Keratinocyte (primary cell): ENCODE measurements at regions not wholly inside any gene's neighbourhood (a gene's known extent, or its start where the extent isn't known, plus 50 kb on each side); places are given as distances from the start of the nearest gene placed in this dataset.

Experiments used
- DNase-seq: peaks from one replicate; pipeline ENCODE4 v3.0.0-alpha.2; 2011; ENCODE audit warnings: low read depth, missing footprints, low spot score
- FAIRE-seq: peaks from 2 replicates; lab custom pipeline; 2011; peaks lifted over from hg19 to GRCh38; lab: Jason Lieb, UNC
- H2AFZ ChIP-seq: 2 replicates; pipeline ENCODE4 v1.6.0; 2012; ENCODE audit warnings: low read length, control low read depth, inconsistent platforms; ENCODE audit not compliant: control insufficient read depth
- H3K27ac ChIP-seq: 2 replicates; pipeline ENCODE4 v1.5.1; 2011; ENCODE audit warnings: low read length; ENCODE audit not compliant: control insufficient read depth, insufficient read depth
- H3K27me3 ChIP-seq: 3 replicates; pipeline ENCODE4 v1.6.0; 2011; ENCODE audit warnings: low read length; ENCODE audit not compliant: control insufficient read depth, insufficient read depth; ENCODE audit errors: extremely low read depth
- H3K36me3 ChIP-seq, 2 experiments: 2 replicates in 1 of 2; 3 replicates in 1 of 2; pipeline ENCODE4 v1.5.1; 2011; ENCODE audit warnings: low read length in 2 of 2, mild to moderate bottlenecking in 1 of 2; ENCODE audit not compliant: control insufficient read depth in 2 of 2, insufficient read depth in 2 of 2; ENCODE audit errors: extremely low read depth in 1 of 2
- H3K4me1 ChIP-seq: 3 replicates; pipeline ENCODE4 v1.5.1; 2011; ENCODE audit warnings: low read length; ENCODE audit not compliant: control insufficient read depth, insufficient read depth; ENCODE audit errors: extremely low read depth
- H3K4me2 ChIP-seq: 3 replicates; pipeline ENCODE4 v1.6.0; 2011; ENCODE audit warnings: low read depth, low read length; ENCODE audit not compliant: control insufficient read depth, insufficient read depth; ENCODE audit errors: extremely low read depth
- H3K4me3 ChIP-seq, 3 experiments: fragments of 200-600 bp in 1 of 3; sonication (generic) in 1 of 3; 2 replicates in 2 of 3; 3 replicates in 1 of 3; pipeline ENCODE4 v1.5.1; 2011 to 2016; ENCODE audit warnings: low read length in 3 of 3, mild to moderate bottlenecking in 3 of 3, control low read depth in 2 of 3, inconsistent platforms in 1 of 3, low read depth in 1 of 3, mixed read lengths in 1 of 3, mixed run types in 1 of 3, moderate library complexity in 1 of 3; ENCODE audit not compliant: control insufficient read depth in 2 of 3, insufficient read depth in 2 of 3; ENCODE audit errors: extremely low read depth in 1 of 3
- H3K79me2 ChIP-seq: 2 replicates; pipeline ENCODE4 v1.6.0; 2012; ENCODE audit warnings: low read length; ENCODE audit not compliant: control insufficient read depth, insufficient read depth
- H3K9ac ChIP-seq: 3 replicates; pipeline ENCODE4 v1.6.0; 2011; ENCODE audit warnings: low read length; ENCODE audit not compliant: control insufficient read depth, insufficient read depth; ENCODE audit errors: extremely low read depth
- H3K9me1 ChIP-seq: 3 replicates; pipeline ENCODE4 v1.6.0; 2011; ENCODE audit warnings: low read length; ENCODE audit not compliant: control insufficient read depth, insufficient read depth; ENCODE audit errors: extremely low read depth
- H3K9me3 ChIP-seq: 2 replicates; pipeline ENCODE4 v1.5.1; 2012; ENCODE audit warnings: low read depth, low read length; ENCODE audit not compliant: control insufficient read depth
- H4K20me1 ChIP-seq: 3 replicates; pipeline ENCODE4 v1.6.0; 2011; ENCODE audit warnings: low read length; ENCODE audit not compliant: control insufficient read depth, insufficient read depth; ENCODE audit errors: extremely low read depth
- CTCF ChIP-seq, 3 experiments: IDR thresholded peaks in 1 of 3; conservative IDR thresholded peaks in 1 of 3; optimal IDR thresholded peaks in 1 of 3; 2 replicates in 2 of 3; 3 replicates in 1 of 3; pipeline versions ENCODE3 to v1.5.1; 2011; ENCODE audit warnings: low read length in 3 of 3, mild to moderate bottlenecking in 3 of 3, moderate library complexity in 2 of 3, control low read depth in 1 of 3, inconsistent platforms in 1 of 3; ENCODE audit not compliant: insufficient read depth in 2 of 3; ENCODE audit errors: extremely low read depth in 1 of 3
- EZH2 ChIP-seq: IDR thresholded peaks from one replicate; pipeline ENCODE4 v1.6.1; 2012; ENCODE audit warnings: inconsistent platforms, mild to moderate bottlenecking, low read length, moderate library complexity
- dilution Hi-C: fragments of 300-500 bp; cut with MboI; formaldehyde crosslinking; loops from one replicate; pipeline ENCODE4 v1.7.0; 2020; ENCODE audit warnings: low sequenced_read_pairs; ENCODE audit not compliant: extremely low pct_ligation_motif_present

GRCh38 chr14:65934070-65934435, 521.5 kb downstream of the FUT8 start:
- H3K36me3 ChIP-seq, result no peaks in the 10 kb centered on the region
- dilution Hi-C loops, result no loop called here
- no peaks in the 10 kb centered on the region for H4K20me1 ChIP-seq
- no peaks in the 10 kb centered on the region for H3K4me1 ChIP-seq
- FAIRE-seq (no peak), DNase-seq (no peak)
- no peak overlapping the region for H3K4me3 ChIP-seq
- no peaks in the 10 kb centered on the region for H3K9me1 ChIP-seq
- no peak overlapping the region for H2AFZ ChIP-seq
- no peak for TF ChIP-seq EZH2
- no peak for TF ChIP-seq CTCF (optimal IDR thresholded peaks at IDR 0.05 in 1 of 3, IDR thresholded peaks at IDR 0.05 in 1 of 3, conservative IDR thresholded peaks at IDR 0.05 in 1 of 3; ENCODE audit: extremely low read depth in 1 of 3, insufficient read depth in 2 of 3, low read length in 3 of 3)
- H3K9ac ChIP-seq, result no peak overlapping the region
- no peak overlapping the region for H3K4me2 ChIP-seq
- H3K9me3 ChIP-seq, result no peaks in the 10 kb centered on the region
- H3K27ac ChIP-seq, result no peak overlapping the region
- H3K79me2 ChIP-seq, result no peaks in the 10 kb centered on the region
- peaks cover 4% of the 10 kb centered on the region for H3K27me3 ChIP-seq

- no peaks in the 10 kb centered on the region for H3K4me1 ChIP-seq
- H2AFZ ChIP-seq, result no peak overlapping the region
- H3K9me3 ChIP-seq, result no peaks in the 10 kb centered on the region
- no peaks in the 10 kb centered on the region for H4K20me1 ChIP-seq
- H3K9ac ChIP-seq, result no peak overlapping the region
- H3K27me3 ChIP-seq, result no peaks in the 10 kb centered on the region
- no peaks in the 10 kb centered on the region for H3K79me2 ChIP-seq
- TF ChIP-seq EZH2, result no peak
- TF ChIP-seq CTCF (optimal IDR thresholded peaks at IDR 0.05 in 1 of 3, IDR thresholded peaks at IDR 0.05 in 1 of 3, conservative IDR thresholded peaks at IDR 0.05 in 1 of 3; ENCODE audit: extremely low read depth in 1 of 3, insufficient read depth in 2 of 3, low read length in 3 of 3), result no peak
- H3K36me3 ChIP-seq, result no peaks in the 10 kb centered on the region
- no peak overlapping the region for H3K4me2 ChIP-seq
- dilution Hi-C loops, result no loop called here
- no peak overlapping the region for H3K4me3 ChIP-seq
- FAIRE-seq (no peak), DNase-seq (no peak)
- no peaks in the 10 kb centered on the region for H3K9me1 ChIP-seq
- H3K27ac ChIP-seq, result no peak overlapping the region
Observed at GRCh38 chr14:65936342-65936975, 523.9 kb downstream of the FUT8 start.
